ENCODE measurements at regions not wholly inside any gene's neighbourhood (a gene's known extent, or its start where the extent isn't known, plus 50 kb on each side); places are given as distances from the start of the nearest gene placed in this dataset.

DNA sequence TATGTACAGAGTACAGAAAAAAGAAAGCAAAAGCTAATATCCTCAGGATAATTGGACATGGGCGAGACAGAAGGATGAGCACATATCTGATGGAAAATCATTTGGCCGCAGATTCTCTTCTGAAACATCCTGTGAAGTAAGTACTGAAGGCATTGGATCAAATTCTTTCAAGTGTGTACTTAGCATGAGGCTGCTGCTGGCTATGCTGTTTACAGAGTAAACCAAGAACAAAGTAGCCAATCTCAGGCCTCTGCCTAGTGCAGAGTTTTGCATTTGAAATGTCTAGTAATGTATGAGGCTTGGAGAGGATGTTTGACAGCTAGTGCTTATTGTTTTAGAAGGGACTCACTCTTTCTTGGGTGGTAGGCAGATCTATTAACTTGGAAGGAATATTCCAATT is 128.5 kb downstream of the MAGEC2 start:
- ChIA-PET CTCF (no interaction called here), POLR2A (ENCODE audit: low non-redundant PET) (no interaction called here)
- Histone ChIP-seq H3K4me1 (ENCODE audit: insufficient read depth, low read length, poor library complexity, severe bottlenecking) (no peaks in the 10 kb centered on the region), H3K9me3 (ENCODE audit: low read depth, low read length, poor library complexity, severe bottlenecking) (peaks cover 5% of the 10 kb centered on the region), H3K27ac (ENCODE audit: low read depth, low read length, poor library complexity, severe bottlenecking) (no peak overlapping the region), H3K4me3 (ENCODE audit: low read depth, low read length, poor library complexity, severe bottlenecking) (no peak overlapping the region), H3K36me3 (ENCODE audit: insufficient read depth, low read length, poor library complexity, severe bottlenecking) (no peaks in the 10 kb centered on the region), H3K27me3 (replicated peaks; ENCODE audit: insufficient read depth, low read depth, low read length, poor library complexity) (no peaks in the 10 kb centered on the region)
- no peak for DNase-seq (ENCODE audit: low spot score)
- TF ChIP-seq EZH2 (IDR thresholded peaks at IDR 0.05; ENCODE audit: borderline replicate concordance, low read depth, low read length, poor library complexity, severe bottlenecking): no peak
- TF ChIP-seq, protein P1, sequence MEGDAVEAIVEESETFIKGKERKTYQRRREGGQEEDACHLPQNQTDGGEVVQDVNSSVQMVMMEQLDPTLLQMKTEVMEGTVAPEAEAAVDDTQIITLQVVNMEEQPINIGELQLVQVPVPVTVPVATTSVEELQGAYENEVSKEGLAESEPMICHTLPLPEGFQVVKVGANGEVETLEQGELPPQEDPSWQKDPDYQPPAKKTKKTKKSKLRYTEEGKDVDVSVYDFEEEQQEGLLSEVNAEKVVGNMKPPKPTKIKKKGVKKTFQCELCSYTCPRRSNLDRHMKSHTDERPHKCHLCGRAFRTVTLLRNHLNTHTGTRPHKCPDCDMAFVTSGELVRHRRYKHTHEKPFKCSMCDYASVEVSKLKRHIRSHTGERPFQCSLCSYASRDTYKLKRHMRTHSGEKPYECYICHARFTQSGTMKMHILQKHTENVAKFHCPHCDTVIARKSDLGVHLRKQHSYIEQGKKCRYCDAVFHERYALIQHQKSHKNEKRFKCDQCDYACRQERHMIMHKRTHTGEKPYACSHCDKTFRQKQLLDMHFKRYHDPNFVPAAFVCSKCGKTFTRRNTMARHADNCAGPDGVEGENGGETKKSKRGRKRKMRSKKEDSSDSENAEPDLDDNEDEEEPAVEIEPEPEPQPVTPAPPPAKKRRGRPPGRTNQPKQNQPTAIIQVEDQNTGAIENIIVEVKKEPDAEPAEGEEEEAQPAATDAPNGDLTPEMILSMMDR (conservative IDR thresholded peaks at IDR 0.05; ENCODE audit: low read depth, low read length): no peak
- BruUV-seq (replicated peaks): no TSS peak
- intact Hi-C loops (cut with micrococcal nuclease; ENCODE audit: unreplicated experiment): no loop called here

DNA sequence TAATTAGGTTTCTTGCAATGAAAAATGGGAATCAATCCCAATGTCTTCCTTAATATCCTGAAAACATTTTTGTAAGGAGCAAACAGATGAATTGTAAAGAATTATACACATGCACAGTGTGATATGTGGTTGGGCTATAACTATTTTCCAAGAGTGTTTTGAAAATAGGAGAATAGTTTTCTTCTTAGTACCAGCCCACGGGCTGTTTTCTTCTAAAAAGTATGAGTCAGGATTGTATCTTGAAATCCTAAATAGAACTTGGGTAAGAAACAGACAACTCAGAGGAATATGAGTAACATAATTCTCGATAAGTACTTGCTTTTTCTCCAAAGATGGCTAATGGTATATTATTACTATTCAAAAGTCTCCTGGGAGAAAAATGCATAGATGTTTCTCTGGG is 136.7 kb downstream of the MAGEC2 start:
- DNase-seq (ENCODE audit: low spot score): no peak
- no peak overlapping the region for H3K4me3 ChIP-seq (ENCODE audit: low read depth, low read length, poor library complexity, severe bottlenecking)
- no TSS peak for BruUV-seq (replicated peaks)
- H3K27me3 ChIP-seq (replicated peaks; ENCODE audit: insufficient read depth, low read depth, low read length, poor library complexity): no peaks in the 10 kb centered on the region
- POLR2A ChIA-PET (ENCODE audit: low non-redundant PET): no interaction called here
- no peak overlapping the region for H3K27ac ChIP-seq (ENCODE audit: low read depth, low read length, poor library complexity, severe bottlenecking)
- TF ChIP-seq EZH2 (IDR thresholded peaks at IDR 0.05; ENCODE audit: borderline replicate concordance, low read depth, low read length, poor library complexity, severe bottlenecking): no peak
- TF ChIP-seq, protein P1 (conservative IDR thresholded peaks at IDR 0.05; ENCODE audit: low read depth, low read length): no peak
- CTCF ChIA-PET: no interaction called here
- intact Hi-C loops (cut with micrococcal nuclease; ENCODE audit: unreplicated experiment): no loop called here
- no peaks in the 10 kb centered on the region for H3K4me1 ChIP-seq (ENCODE audit: insufficient read depth, low read length, poor library complexity, severe bottlenecking)
- H3K36me3 ChIP-seq (ENCODE audit: insufficient read depth, low read length, poor library complexity, severe bottlenecking): no peaks in the 10 kb centered on the region
- H3K9me3 ChIP-seq (ENCODE audit: low read depth, low read length, poor library complexity, severe bottlenecking): no peaks in the 10 kb centered on the region

DNA sequence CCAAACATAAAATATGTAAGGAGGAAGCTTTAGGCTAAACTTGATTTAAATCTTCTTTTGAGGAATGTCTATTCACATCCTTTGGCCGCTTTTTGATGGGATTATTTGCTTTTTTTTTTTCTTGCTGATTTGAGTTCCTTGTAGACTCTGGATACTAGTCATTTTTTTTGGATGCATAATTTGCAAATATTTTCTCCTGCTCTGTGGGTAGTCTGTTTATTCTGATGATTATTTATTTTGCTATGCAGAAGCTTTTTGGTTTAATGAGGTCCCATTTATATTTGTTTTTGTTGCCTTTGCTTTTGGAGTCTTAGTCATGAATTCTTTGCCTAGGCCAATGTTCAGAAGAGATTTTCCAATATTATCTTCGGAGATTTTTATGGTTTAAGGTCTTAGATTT is 144.9 kb downstream of the MAGEC2 start:
- no peak overlapping the region for H3K27ac ChIP-seq (ENCODE audit: low read depth, low read length, poor library complexity, severe bottlenecking)
- intact Hi-C loops (cut with micrococcal nuclease; ENCODE audit: unreplicated experiment): no loop called here
- no peaks in the 10 kb centered on the region for H3K4me1 ChIP-seq (ENCODE audit: insufficient read depth, low read length, poor library complexity, severe bottlenecking)
- H3K4me3 ChIP-seq (ENCODE audit: low read depth, low read length, poor library complexity, severe bottlenecking): no peak overlapping the region
- ChIA-PET POLR2A (ENCODE audit: low non-redundant PET) (no interaction called here), CTCF (no interaction called here)
- TF ChIP-seq, protein P1 (conservative IDR thresholded peaks at IDR 0.05; ENCODE audit: low read depth, low read length): no peak
- TF ChIP-seq EZH2 (IDR thresholded peaks at IDR 0.05; ENCODE audit: borderline replicate concordance, low read depth, low read length, poor library complexity, severe bottlenecking): no peak
- H3K9me3 ChIP-seq (ENCODE audit: low read depth, low read length, poor library complexity, severe bottlenecking): peaks cover 9% of the 10 kb centered on the region
- no peak for DNase-seq (ENCODE audit: low spot score)
- no TSS peak for BruUV-seq (replicated peaks)
- no peaks in the 10 kb centered on the region for H3K36me3 ChIP-seq (ENCODE audit: insufficient read depth, low read length, poor library complexity, severe bottlenecking)
- no peaks in the 10 kb centered on the region for H3K27me3 ChIP-seq (replicated peaks; ENCODE audit: insufficient read depth, low read depth, low read length, poor library complexity)

All from A673 (cell line).